Vagina (tissue), 2 donors: ENCODE measurements at regions not wholly inside any gene's neighbourhood (a gene's known extent, or its start where the extent isn't known, plus 50 kb on each side); places are given as distances from the start of the nearest gene placed in this dataset.

ENCODE experiments used
- POLR2A ChIP-seq, 2 donors: fragments of 450-650 bp; IDR thresholded peaks; one replicate each; pipeline ENCODE4 v1.6.1; 2017; ENCODE audit warnings: antibody characterized with exemption in 2 of 2, mild to moderate bottlenecking in 2 of 2, moderate library complexity in 2 of 2
- POLR2AphosphoS5 ChIP-seq, 2 donors: sonication (generic); formaldehyde crosslinking; IDR thresholded peaks; one replicate each; pipeline ENCODE4 v1.9.0; 2017; ENCODE audit warnings: antibody characterized with exemption in 2 of 2, mild to moderate bottlenecking in 2 of 2, low read depth in 1 of 2; ENCODE audit not compliant: insufficient read depth in 1 of 2
- TF ChIP-seq, protein P1 (sequence below), 3 experiments: fragments of 450-650 bp in 2 of 3; fragments of 200-600 bp in 1 of 3; sonication (generic) in 1 of 3; IDR thresholded peaks; one replicate each; pipeline ENCODE4 v1.5.1; 2017 to 2019; ENCODE audit warnings: antibody characterized with exemption in 3 of 3, mild to moderate bottlenecking in 2 of 3, moderate library complexity in 2 of 3

DNA sequence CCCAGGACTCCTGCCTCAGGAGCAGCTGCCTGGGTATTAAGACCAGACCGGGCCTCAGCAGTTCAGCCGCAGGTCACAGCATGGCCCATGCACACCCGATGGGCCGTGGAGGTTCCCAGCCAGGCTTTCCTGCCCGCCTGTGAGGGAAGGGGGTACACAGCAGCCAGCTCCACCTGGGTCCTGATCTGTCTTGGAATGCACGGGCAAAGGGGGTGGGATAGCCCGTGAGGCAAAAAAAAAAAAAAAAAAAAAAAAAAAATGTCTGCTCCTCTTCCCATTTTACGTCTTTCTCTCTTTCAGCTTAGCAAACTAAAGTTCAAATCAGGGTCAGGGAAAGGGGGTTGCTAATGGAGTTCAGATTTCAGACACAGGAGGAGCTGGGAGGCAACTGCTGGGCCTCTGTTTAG, 385.2 kb downstream of the TNS1 start:
- TF ChIP-seq, protein P1, sequence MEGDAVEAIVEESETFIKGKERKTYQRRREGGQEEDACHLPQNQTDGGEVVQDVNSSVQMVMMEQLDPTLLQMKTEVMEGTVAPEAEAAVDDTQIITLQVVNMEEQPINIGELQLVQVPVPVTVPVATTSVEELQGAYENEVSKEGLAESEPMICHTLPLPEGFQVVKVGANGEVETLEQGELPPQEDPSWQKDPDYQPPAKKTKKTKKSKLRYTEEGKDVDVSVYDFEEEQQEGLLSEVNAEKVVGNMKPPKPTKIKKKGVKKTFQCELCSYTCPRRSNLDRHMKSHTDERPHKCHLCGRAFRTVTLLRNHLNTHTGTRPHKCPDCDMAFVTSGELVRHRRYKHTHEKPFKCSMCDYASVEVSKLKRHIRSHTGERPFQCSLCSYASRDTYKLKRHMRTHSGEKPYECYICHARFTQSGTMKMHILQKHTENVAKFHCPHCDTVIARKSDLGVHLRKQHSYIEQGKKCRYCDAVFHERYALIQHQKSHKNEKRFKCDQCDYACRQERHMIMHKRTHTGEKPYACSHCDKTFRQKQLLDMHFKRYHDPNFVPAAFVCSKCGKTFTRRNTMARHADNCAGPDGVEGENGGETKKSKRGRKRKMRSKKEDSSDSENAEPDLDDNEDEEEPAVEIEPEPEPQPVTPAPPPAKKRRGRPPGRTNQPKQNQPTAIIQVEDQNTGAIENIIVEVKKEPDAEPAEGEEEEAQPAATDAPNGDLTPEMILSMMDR (IDR thresholded peaks at IDR 0.05): no peak
- TF ChIP-seq POLR2A (IDR thresholded peaks at IDR 0.05): no peak
- no peak for TF ChIP-seq POLR2AphosphoS5 (IDR thresholded peaks at IDR 0.05; ENCODE audit: insufficient read depth in 1 of 2, low read depth in 1 of 2)
